Stomach (tissue), 8 donors: ENCODE measurements at regions not wholly inside any gene's neighbourhood (a gene's known extent, or its start where the extent isn't known, plus 50 kb on each side); places are given as distances from the start of the nearest gene placed in this dataset.
A peak's percentile ranks its signal among the peaks of the same experiment; 100 is the strongest.

ENCODE experiments used
- DNase-seq, 2 donors: peaks; one replicate each; pipeline versions ENCODE4 v3.0.0 to v3.0.0-alpha.2; 2013 to 2019
- H3K27ac ChIP-seq, 5 donors: fragments of 200-600 bp in 4 of 5; sonication (generic) in 4 of 5; one replicate each; pipeline ENCODE4 v1.5.1; 2013 to 2019; ENCODE audit warnings: mild to moderate bottlenecking in 1 of 5, moderate library complexity in 1 of 5
- H3K27me3 ChIP-seq, 3 donors: fragments of 200-600 bp; sonication (generic); one replicate each; pipeline ENCODE4 v1.5.1; 2017 to 2019; ENCODE audit warnings: mixed run types in 1 of 3
- H3K36me3 ChIP-seq, 4 donors: fragments of 200-600 bp; sonication (generic); 1 replicate in 3 of 4; 2 replicates in 1 of 4; pipeline ENCODE4 v1.5.1; 2016 to 2019
- H3K4me1 ChIP-seq, 4 donors: fragments of 200-600 bp; sonication (generic); one replicate each; pipeline ENCODE4 v1.5.1; 2016 to 2019
- H3K4me3 ChIP-seq, 4 donors: fragments of 200-600 bp; sonication (generic) in 3 of 4; one replicate each; pipeline ENCODE4 v1.5.1; 2016 to 2019; ENCODE audit warnings: mild to moderate bottlenecking in 1 of 4
- H3K9me3 ChIP-seq, 4 donors: fragments of 200-600 bp; sonication (generic); one replicate each; pipeline ENCODE4 v1.5.1; 2016 to 2019
- EP300 ChIP-seq: sonication (generic); formaldehyde crosslinking; IDR thresholded peaks from one replicate; pipeline ENCODE4 v1.6.1; 2017; ENCODE audit warnings: antibody characterized with exemption
- POLR2A ChIP-seq, 4 donors: fragments of 450-650 bp; IDR thresholded peaks; one replicate each; pipeline ENCODE4 v1.6.1; 2016; ENCODE audit warnings: antibody characterized with exemption in 4 of 4, control low read depth in 2 of 4, mild to moderate bottlenecking in 1 of 4, moderate library complexity in 1 of 4
- POLR2AphosphoS5 ChIP-seq, 3 donors: sonication (generic); formaldehyde crosslinking; IDR thresholded peaks; one replicate each; pipeline ENCODE4 v1.6.1; 2016; ENCODE audit warnings: antibody characterized with exemption in 3 of 3
- WGBS, 5 donors: extraction: QIAGEN DNeasy Blood & Tissue Kit in 3 of 5; methylation state at CpG; one replicate each; pipeline versions ENCODE4 v1.1.5 to v1.1.7; 2013 to 2018; 5-methylcytosine and 5-hydroxymethylcytosine counted together
- intact Hi-C: fragments of 100-400 bp; cut with DNase I; formaldehyde crosslinking; loops from one replicate; pipeline ENCODE4 v1.15.1; 2023; ENCODE audit warnings: low total_unique reads
- TF ChIP-seq, protein P1 (sequence below), 7 experiments: fragments of 450-650 bp in 4 of 7; fragments of 200-600 bp in 3 of 7; sonication (generic) in 3 of 7; IDR thresholded peaks; one replicate each; pipeline ENCODE4 v1.5.1; 2016 to 2019; ENCODE audit warnings: antibody characterized with exemption in 7 of 7, control low read depth in 2 of 7, mild to moderate bottlenecking in 1 of 7
- donor health status: healthy with polysubstance abuse.
- donor health status: Bipolar disorder and iron deficiency.
- donor health status: healthy.

DNA sequence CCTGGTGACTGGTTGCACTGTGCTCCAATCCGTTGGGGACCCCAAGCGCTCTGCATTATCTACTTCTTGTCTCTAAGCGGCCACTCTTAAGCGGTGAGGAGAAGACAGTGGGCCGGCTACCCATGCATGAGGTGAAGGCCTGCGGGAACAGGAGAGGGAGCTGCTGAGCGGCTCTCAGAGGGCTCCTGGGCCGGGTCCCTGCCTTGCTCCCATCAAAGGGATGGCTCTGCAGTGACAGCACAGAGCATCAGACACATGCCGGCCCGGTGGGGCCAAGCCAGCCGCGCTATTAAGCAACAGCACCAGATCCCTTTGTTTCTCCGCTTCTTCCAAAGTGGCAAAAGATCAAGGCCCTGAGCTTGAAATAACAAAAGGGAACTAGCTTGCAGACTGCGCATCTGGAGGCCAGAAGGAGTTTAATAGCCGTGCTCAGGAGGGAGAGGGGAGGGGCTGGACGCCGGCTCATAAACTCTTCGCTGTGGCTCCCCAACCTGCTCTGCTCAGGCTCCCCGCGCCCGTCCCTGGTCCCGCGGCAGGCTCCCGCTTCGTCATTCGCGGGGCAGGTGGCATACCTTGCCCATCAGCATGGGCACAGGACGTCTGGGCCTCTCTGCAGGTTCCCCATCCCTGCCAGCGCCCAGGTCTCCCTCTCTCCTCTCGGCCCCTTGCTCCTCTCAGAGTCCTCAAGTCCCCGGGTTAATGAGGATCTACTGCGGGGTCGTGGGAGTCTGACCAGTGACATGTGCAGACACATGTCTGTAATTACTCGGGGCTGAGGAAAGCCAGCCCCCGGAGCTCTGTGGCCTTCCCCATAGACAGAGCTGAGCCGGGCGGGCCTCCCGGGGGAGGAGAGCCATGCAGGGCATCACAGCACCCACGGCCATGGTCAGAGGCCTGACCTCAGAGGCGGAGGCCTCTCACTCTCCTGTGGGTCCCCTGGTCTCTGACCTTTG lies 96.7 kb downstream of the ASB1 start:
- Histone ChIP-seq H3K4me3 (no peak overlapping the region), H3K4me1 (peaks cover 0 to 12% (median 0%) of the 10 kb centered on the region in 4 donors), H3K36me3 (no peaks in the 10 kb centered on the region), H3K9me3 (peaks cover 0 to 11% (median 0%) of the 10 kb centered on the region in 4 donors), H3K27me3 (peaks cover 0 to 10% (median 0%) of the 10 kb centered on the region in 3 donors), H3K27ac (no peak overlapping the region)
- TF ChIP-seq POLR2A (IDR thresholded peaks at IDR 0.05) (no peak), POLR2AphosphoS5 (IDR thresholded peaks at IDR 0.05) (no peak), EP300 (no peak)
- TF ChIP-seq, protein P1, sequence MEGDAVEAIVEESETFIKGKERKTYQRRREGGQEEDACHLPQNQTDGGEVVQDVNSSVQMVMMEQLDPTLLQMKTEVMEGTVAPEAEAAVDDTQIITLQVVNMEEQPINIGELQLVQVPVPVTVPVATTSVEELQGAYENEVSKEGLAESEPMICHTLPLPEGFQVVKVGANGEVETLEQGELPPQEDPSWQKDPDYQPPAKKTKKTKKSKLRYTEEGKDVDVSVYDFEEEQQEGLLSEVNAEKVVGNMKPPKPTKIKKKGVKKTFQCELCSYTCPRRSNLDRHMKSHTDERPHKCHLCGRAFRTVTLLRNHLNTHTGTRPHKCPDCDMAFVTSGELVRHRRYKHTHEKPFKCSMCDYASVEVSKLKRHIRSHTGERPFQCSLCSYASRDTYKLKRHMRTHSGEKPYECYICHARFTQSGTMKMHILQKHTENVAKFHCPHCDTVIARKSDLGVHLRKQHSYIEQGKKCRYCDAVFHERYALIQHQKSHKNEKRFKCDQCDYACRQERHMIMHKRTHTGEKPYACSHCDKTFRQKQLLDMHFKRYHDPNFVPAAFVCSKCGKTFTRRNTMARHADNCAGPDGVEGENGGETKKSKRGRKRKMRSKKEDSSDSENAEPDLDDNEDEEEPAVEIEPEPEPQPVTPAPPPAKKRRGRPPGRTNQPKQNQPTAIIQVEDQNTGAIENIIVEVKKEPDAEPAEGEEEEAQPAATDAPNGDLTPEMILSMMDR (IDR thresholded peaks at IDR 0.05) = no peak
- WGBS, 5 donors = 58 to 68% (median 64%) methylated on average over 30 to 40 of the region's 40 CpGs
- DNase-seq = peak in 1 of 2 donors; percentile 71
- intact Hi-C loops = no loop called here

DNA sequence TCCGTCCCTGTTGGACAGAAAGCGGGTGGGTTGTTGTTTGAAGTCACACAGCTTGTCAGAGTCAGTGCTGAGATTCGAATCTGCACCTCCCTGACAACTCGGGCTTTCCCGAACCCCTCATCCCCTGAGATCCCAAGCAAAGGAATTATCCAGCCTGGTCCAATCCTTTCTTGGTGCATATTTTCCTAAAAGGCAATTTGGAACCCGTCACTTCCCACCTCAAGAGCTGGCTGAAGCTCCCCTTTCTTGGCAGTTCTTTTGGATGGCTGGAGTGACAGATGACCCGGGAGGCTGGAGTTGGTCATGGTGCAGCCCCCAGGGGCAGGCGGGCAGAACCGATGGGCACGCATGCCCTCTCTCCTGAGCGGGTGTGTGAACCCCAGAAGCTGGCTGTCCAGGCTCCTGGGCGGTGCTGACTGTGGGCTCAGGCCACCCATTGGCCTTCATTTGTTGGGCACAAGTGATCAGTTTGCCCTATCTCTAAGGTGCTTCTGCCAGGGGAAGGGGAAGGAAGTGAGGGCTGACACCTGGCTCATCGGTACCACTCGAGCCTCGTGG lies 97.8 kb downstream of the ASB1 start:
- peaks cover 2 to 17% (median 5%) of the 10 kb centered on the region in 4 donors for H3K4me1 ChIP-seq
- no peak for DNase-seq
- WGBS, 5 donors = 89 to 93% (median 91%) methylated on average over 13 to 15 of the region's 15 CpGs
- H3K36me3 ChIP-seq = no peaks in the 10 kb centered on the region
- H3K27me3 ChIP-seq = peaks cover 0 to 10% (median 0%) of the 10 kb centered on the region in 3 donors
- H3K9me3 ChIP-seq = peaks cover 0 to 2% (median 0%) of the 10 kb centered on the region in 4 donors
- no peak overlapping the region for H3K27ac ChIP-seq
- no peak overlapping the region for H3K4me3 ChIP-seq
- TF ChIP-seq, protein P1 (IDR thresholded peaks at IDR 0.05) = no peak
- TF ChIP-seq POLR2A (IDR thresholded peaks at IDR 0.05) (no peak), EP300 (no peak), POLR2AphosphoS5 (IDR thresholded peaks at IDR 0.05) (no peak)
- intact Hi-C loops = no loop called here

DNA sequence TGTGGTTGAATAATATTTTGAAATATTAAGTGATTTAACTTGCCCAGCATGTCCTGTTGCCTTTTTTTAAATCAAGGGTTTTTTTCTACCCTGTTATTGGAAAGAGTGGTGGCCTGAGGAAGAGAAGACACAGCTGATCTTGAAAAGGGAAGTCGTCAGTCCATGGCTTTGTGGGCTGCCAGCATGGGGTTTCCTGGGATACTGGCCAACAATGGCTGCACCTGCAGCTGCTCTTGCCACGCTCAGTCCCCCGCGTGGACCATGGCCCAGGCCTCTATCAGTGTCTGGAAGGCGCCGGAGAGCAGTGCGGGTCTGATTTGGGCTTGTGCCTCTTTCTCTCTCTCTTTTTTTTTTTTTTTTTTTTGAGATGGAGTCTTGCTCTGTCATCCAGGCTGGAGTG lies 99.3 kb downstream of the ASB1 start:
- H3K9me3 ChIP-seq = peaks cover 0 to 6% (median 2%) of the 10 kb centered on the region in 4 donors
- peaks cover 8 to 20% (median 11%) of the 10 kb centered on the region in 4 donors for H3K4me1 ChIP-seq
- no peaks in the 10 kb centered on the region for H3K36me3 ChIP-seq
- DNase-seq = no peak
- H3K4me3 ChIP-seq = no peak overlapping the region
- TF ChIP-seq, protein P1 (IDR thresholded peaks at IDR 0.05) = no peak
- TF ChIP-seq POLR2A (IDR thresholded peaks at IDR 0.05) (no peak), POLR2AphosphoS5 (IDR thresholded peaks at IDR 0.05) (no peak), EP300 (no peak)
- peaks cover 0 to 10% (median 0%) of the 10 kb centered on the region in 3 donors for H3K27me3 ChIP-seq
- no peak overlapping the region for H3K27ac ChIP-seq
- intact Hi-C loops = no loop called here
- 55 to 63% (median 57%) methylated on average over 7 of the region's 7 CpGs for WGBS, 5 donors

DNA sequence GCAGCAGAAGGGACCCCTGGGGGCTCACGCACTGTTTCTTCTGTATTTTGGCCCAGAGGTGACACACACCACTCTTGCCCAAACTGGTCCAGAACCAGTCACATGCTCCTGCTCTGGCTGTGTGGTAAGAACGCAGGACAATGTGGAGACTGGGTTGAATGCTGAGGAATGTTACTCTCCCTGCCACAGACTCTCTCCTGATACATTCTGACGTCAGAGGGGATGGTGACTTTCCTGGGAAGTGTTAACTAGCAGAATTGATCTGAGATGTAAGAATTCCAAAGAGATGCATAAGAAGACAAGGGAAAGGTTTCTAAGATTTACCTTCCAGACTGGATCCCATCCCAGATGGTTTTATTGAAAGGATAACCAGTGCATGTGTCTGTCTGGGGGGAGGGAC lies 100.8 kb downstream of the ASB1 start:
- Histone ChIP-seq H3K27ac (no peak overlapping the region), H3K4me1 (peaks cover 8 to 20% (median 11%) of the 10 kb centered on the region in 4 donors), H3K27me3 (peaks cover 0 to 10% (median 0%) of the 10 kb centered on the region in 3 donors), H3K9me3 (peaks cover 0 to 22% (median 13%) of the 10 kb centered on the region in 4 donors), H3K4me3 (no peak overlapping the region), H3K36me3 (peaks cover 0 to 5% (median 0%) of the 10 kb centered on the region in 4 donors)
- 66 to 72% (median 70%) methylated on average over 3 of the region's 3 CpGs for WGBS, 5 donors
- no peak for DNase-seq
- no peak for TF ChIP-seq POLR2A (IDR thresholded peaks at IDR 0.05)
- TF ChIP-seq, protein P1 (IDR thresholded peaks at IDR 0.05) = no peak
- intact Hi-C loops = no loop called here
